PFSK-1 (cell line): ENCODE measurements at regions not wholly inside any gene's neighbourhood (a gene's known extent, or its start where the extent isn't known, plus 50 kb on each side); places are given as distances from the start of the nearest gene placed in this dataset.

Experiments
- FOXP2 ChIP-seq: optimal IDR thresholded peaks from 2 replicates; pipeline ENCODE3; 2011; ENCODE audit warnings: borderline replicate concordance, control low read depth, inconsistent platforms; ENCODE audit not compliant: insufficient read depth; ENCODE audit errors: extremely low read length, extremely low read depth
- POLR2AphosphoS5 ChIP-seq: IDR thresholded peaks from 2 replicates; pipeline ENCODE4 v1.6.1; 2012; ENCODE audit warnings: low read depth, mild to moderate bottlenecking, control low read depth, low read length, moderate library complexity
- REST ChIP-seq, 2 experiments: IDR thresholded peaks; 2 replicates each; pipeline versions ENCODE4 v1.6.1 to v1.8.0; 2011 to 2012; ENCODE audit warnings: low read depth in 2 of 2, low read length in 2 of 2, control low read depth in 1 of 2, inconsistent platforms in 1 of 2, mild to moderate bottlenecking in 1 of 2, moderate library complexity in 1 of 2; ENCODE audit not compliant: insufficient read depth in 1 of 2
- SIN3A ChIP-seq: IDR thresholded peaks from 2 replicates; pipeline ENCODE4 v1.6.1; 2012; ENCODE audit warnings: mild to moderate bottlenecking, low read length, moderate library complexity, borderline replicate concordance; ENCODE audit not compliant: insufficient read depth
- TAF1 ChIP-seq: IDR thresholded peaks from 2 replicates; pipeline ENCODE4 v1.6.1; 2012; ENCODE audit warnings: low read length, control low read depth, borderline replicate concordance; ENCODE audit not compliant: insufficient read depth

- TF ChIP-seq POLR2AphosphoS5: no peak
- no peak for TF ChIP-seq FOXP2
- no peak for TF ChIP-seq REST (IDR thresholded peaks at IDR 0.05; ENCODE audit: insufficient read depth in 1 of 2, low read depth in 2 of 2, low read length in 2 of 2)
- no peak for TF ChIP-seq TAF1
- TF ChIP-seq SIN3A: no peak
Observed at GRCh38 chr3:160092760-160093159, 104.1 kb downstream of the IL12A start.

- TF ChIP-seq FOXP2: no peak
- TF ChIP-seq REST (IDR thresholded peaks at IDR 0.05; ENCODE audit: insufficient read depth in 1 of 2, low read depth in 2 of 2, low read length in 2 of 2): no peak
- TF ChIP-seq TAF1: no peak
- TF ChIP-seq POLR2AphosphoS5: no peak
- TF ChIP-seq SIN3A: no peak
Observed at GRCh38 chr3:160094562-160094961, 105.9 kb downstream of the IL12A start.

DNA sequence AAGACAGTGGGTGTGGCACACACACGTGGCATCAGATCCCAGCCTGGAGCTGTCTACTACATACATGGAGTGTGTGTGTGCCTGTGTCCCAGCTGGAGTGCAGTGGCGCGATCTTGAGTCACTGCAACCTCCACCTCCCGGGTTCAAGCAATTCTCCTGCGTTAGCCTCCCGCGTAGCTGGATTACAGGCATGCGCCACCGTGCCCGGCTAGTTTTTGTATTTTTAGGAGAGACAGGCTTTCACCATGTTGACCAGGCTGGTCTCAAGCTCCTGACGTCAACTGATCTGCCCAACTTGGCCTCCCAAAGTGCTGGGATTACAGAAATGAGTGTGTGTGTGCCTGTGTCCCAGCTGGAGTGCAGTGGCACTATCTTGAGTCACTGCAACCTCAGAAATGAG is 108.8 kb downstream of the IL12A start:
- no peak for TF ChIP-seq FOXP2
- TF ChIP-seq TAF1: no peak
- no peak for TF ChIP-seq REST (IDR thresholded peaks at IDR 0.05; ENCODE audit: insufficient read depth in 1 of 2, low read depth in 2 of 2, low read length in 2 of 2)
- no peak for TF ChIP-seq SIN3A
- no peak for TF ChIP-seq POLR2AphosphoS5

DNA sequence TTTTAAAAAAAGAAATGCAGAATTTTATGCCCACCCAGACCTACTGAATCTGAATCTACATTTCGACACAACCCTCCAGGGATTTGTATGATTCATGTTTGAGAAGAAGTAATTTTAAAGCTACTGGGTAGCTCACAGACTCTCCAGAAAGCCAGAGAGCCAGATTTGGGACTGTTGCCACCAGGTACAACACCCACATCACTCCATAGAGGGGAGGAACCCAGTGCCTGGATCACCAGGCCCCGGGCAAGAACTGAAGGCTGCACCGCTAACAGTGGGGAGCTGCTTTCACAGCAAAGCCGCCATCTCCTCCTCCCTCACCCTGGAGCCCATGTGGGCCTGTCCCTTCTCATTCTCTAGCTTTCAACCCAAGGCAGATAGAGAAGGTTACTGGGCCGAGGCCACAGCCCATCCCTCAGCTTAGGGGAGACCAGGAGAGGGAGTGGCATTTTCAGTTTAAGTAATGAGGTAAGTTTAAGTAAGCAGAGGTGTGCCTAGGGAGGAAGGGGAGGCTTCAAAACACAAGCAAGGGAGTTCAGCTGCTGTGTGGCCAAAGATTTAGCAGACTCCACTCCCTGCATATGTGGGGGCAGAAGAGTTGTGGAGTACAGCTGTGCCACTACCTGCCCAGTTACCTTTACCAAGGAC is 109.8 kb downstream of the IL12A start:
- TF ChIP-seq TAF1 (no peak), FOXP2 (no peak), REST (IDR thresholded peaks at IDR 0.05; ENCODE audit: insufficient read depth in 1 of 2, low read depth in 2 of 2, low read length in 2 of 2) (no peak), POLR2AphosphoS5 (no peak), SIN3A (no peak)
